Lower lobe of right lung (tissue), 2 donors: ENCODE measurements at regions not wholly inside any gene's neighbourhood (a gene's known extent, or its start where the extent isn't known, plus 50 kb on each side); places are given as distances from the start of the nearest gene placed in this dataset.

Experiments
- ATAC-seq, 2 donors: fragments of 200-7000 bp; cut with Tn5 transposase; one replicate each; pipeline ENCODE4 v1.9.1; 2020 to 2022; ENCODE audit warnings: mild to moderate bottlenecking in 2 of 2, moderate library complexity in 2 of 2
- DNase-seq: peaks from one replicate; pipeline ENCODE4 v3.0.0-alpha.2; 2020
- H3K27ac ChIP-seq: fragments of 200-600 bp; one replicate; pipeline ENCODE4 v1.8.0; 2022
- H3K27me3 ChIP-seq: fragments of 200-600 bp; one replicate; pipeline ENCODE4 v1.8.0; 2022; ENCODE audit warnings: low read depth
- H3K36me3 ChIP-seq: fragments of 200-600 bp; one replicate; pipeline ENCODE4 v1.8.0; 2022; ENCODE audit warnings: mild to moderate bottlenecking
- H3K4me1 ChIP-seq: fragments of 200-600 bp; one replicate; pipeline ENCODE4 v1.8.0; 2022
- H3K4me3 ChIP-seq: fragments of 200-600 bp; one replicate; pipeline ENCODE4 v1.8.0; 2022; ENCODE audit warnings: mild to moderate bottlenecking
- H3K9me3 ChIP-seq: fragments of 200-600 bp; one replicate; pipeline ENCODE4 v1.8.0; 2022
- CTCF ChIP-seq: fragments of 200-600 bp; IDR thresholded peaks from one replicate; pipeline ENCODE4 v1.8.0; 2022; ENCODE audit warnings: antibody characterized with exemption, mild to moderate bottlenecking
- intact Hi-C: fragments of 100-400 bp; cut with DNase I; formaldehyde crosslinking; loops from one replicate; pipeline ENCODE4 v1.11.0; 2022
- donor health status: DM: no; HTN: yes; CAD: no; lungs with severe emphysema.

DNA sequence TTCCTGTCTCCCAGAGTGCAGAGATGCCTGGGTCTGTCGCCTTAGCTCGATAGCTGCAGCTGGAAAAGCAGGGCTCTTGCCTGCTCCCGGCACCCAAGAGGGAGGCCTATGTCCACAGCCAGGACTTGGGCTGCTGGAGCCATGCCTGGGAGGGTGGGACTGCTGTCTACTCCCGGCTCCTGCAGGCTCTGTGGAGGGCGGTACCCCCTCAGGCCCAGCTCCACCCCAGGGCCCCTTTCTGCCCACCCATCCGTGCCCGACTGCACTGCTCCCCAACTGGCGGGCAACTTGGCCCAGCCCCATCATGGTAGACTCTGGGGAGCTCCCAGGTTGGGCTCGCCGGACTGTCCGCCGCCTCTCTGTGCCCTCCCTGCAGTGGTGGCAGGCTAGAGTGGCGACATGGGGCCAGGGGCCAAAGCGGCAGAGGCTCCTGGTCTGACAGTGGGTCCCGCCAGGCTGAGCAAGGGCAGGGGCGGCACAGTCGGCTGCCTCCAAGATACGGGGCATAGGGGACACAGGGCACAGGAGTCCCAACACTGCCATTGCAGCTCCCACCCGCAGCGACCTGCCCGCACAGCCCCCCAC is 901.0 kb downstream of the CCDC85A start:
- H3K36me3 ChIP-seq = no peaks in the 10 kb centered on the region
- intact Hi-C loops = no loop called here

GRCh38 chr2:57093020-57093419 is 909.2 kb downstream of the CCDC85A start:
- TF ChIP-seq CTCF = no peak
- intact Hi-C loops = no loop called here
- H3K36me3 ChIP-seq = no peaks in the 10 kb centered on the region
- ATAC-seq (no peak), DNase-seq (no peak)
- no peak overlapping the region for H3K4me3 ChIP-seq
- H3K27me3 ChIP-seq = no peaks in the 10 kb centered on the region
- H3K9me3 ChIP-seq = no peaks in the 10 kb centered on the region
- H3K27ac ChIP-seq = no peak overlapping the region
- no peaks in the 10 kb centered on the region for H3K4me1 ChIP-seq

More for the DNA sequence above, 901.0 kb downstream of the CCDC85A start:
- no peak for TF ChIP-seq CTCF
- Histone ChIP-seq H3K4me1 (no peaks in the 10 kb centered on the region), H3K27me3 (no peaks in the 10 kb centered on the region), H3K4me3 (no peak overlapping the region), H3K27ac (no peak overlapping the region), H3K9me3 (no peaks in the 10 kb centered on the region)
- ATAC-seq = peak; percentile 32 to 45
- no peak for DNase-seq

- intact Hi-C loops = no loop called here
- DNase-seq (no peak), ATAC-seq (no peak)
- Histone ChIP-seq H3K27ac (no peak overlapping the region), H3K36me3 (no peaks in the 10 kb centered on the region), H3K9me3 (peaks cover 6% of the 10 kb centered on the region), H3K4me1 (no peaks in the 10 kb centered on the region), H3K27me3 (no peaks in the 10 kb centered on the region), H3K4me3 (no peak overlapping the region)
- no peak for TF ChIP-seq CTCF
These were observed 914.1 kb downstream of the CCDC85A start for GRCh38 chr2:57097855-57098254.

- peaks cover 6% of the 10 kb centered on the region for H3K9me3 ChIP-seq
- no peaks in the 10 kb centered on the region for H3K27me3 ChIP-seq
- H3K36me3 ChIP-seq = no peaks in the 10 kb centered on the region
- no peak overlapping the region for H3K4me3 ChIP-seq
- no peak for ATAC-seq
- H3K4me1 ChIP-seq = no peaks in the 10 kb centered on the region
- intact Hi-C loops = no loop called here
- no peak for TF ChIP-seq CTCF
- H3K27ac ChIP-seq = no peak overlapping the region
- no peak for DNase-seq
These were observed 916.6 kb downstream of the CCDC85A start for GRCh38 chr2:57100436-57100835.

DNA sequence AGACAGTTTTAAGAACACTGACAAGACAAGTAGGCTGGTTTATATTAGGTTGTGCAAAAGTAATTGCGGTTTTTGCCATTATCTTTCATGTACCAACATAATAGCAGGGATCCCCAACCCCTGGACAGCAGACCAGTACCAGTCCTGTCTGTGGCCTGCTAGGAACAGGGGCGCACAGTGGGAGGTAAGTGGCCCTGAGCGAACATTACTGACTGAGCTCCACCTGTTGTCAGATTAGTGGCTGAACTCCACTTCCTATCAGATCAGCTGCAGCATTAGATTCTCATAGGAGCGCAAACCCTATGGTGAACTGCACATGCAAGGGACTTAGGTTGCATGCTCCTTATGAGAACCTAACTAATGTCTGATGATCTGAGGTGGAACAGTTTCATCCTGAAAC is 921.9 kb downstream of the CCDC85A start:
- Histone ChIP-seq H3K4me3 (no peak overlapping the region), H3K27ac (no peak overlapping the region), H3K36me3 (no peaks in the 10 kb centered on the region), H3K27me3 (no peaks in the 10 kb centered on the region), H3K4me1 (no peaks in the 10 kb centered on the region), H3K9me3 (no peaks in the 10 kb centered on the region)
- intact Hi-C loops = no loop called here
- TF ChIP-seq CTCF = no peak
- ATAC-seq (no peak), DNase-seq (no peak)

DNA sequence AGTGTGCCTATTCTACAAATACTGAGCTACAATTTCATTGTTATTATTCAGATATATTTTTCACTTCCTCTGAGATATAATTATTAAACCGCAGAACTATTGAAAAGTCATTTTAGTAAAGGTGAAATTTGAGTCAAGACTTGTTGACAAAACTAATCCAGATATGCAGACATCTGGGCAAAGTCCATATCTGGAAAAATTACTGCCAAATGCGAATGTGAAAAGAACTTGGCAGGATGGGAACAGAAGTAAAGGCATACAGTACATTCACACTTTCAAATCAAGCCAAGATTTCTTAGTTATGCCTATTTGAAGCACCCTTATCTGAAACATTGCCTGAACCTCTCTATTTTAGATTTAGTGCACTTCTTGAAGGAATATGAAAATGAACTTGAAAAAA is 923.6 kb downstream of the CCDC85A start:
- DNase-seq = no peak
- Histone ChIP-seq H3K27me3 (no peaks in the 10 kb centered on the region), H3K27ac (no peak overlapping the region), H3K4me3 (no peak overlapping the region), H3K36me3 (no peaks in the 10 kb centered on the region), H3K9me3 (no peaks in the 10 kb centered on the region), H3K4me1 (no peaks in the 10 kb centered on the region)
- ATAC-seq = no peak
- no peak for TF ChIP-seq CTCF
- intact Hi-C loops = no loop called here
